ENCODE measurements at regions not wholly inside any gene's neighbourhood (a gene's known extent, or its start where the extent isn't known, plus 50 kb on each side); places are given as distances from the start of the nearest gene placed in this dataset.

- TF ChIP-seq MGA (IDR thresholded peaks at IDR 0.05) (no peak), EGR1 (conservative IDR thresholded peaks at IDR 0.05) (no peak), ATF3 (IDR thresholded peaks at IDR 0.05) (peak; percentile 35; the same call in 1 of the 2 replicates), ATF3 (CRISPR knock-in tag; conservative IDR thresholded peaks at IDR 0.05) (no peak), MCM5 (IDR thresholded peaks at IDR 0.05; ENCODE audit: low read depth) (no peak), CEBPG (CRISPR knock-in tag; IDR thresholded peaks at IDR 0.05) (peak; percentile 58), CEBPG (tag; conservative IDR thresholded peaks at IDR 0.05 in 1 of 2, IDR thresholded peaks at IDR 0.05 in 1 of 2) (peak; percentile 76 to 92), JUN (IDR thresholded peaks at IDR 0.05; ENCODE audit: borderline replicate concordance, low read depth, low read length) (no peak), JUN (CRISPR knock-in tag; IDR thresholded peaks at IDR 0.05; ENCODE audit: borderline replicate concordance) (no peak), CTCF (IDR thresholded peaks at IDR 0.05 in 2 of 3, conservative IDR thresholded peaks at IDR 0.05 in 1 of 3; ENCODE audit: insufficient read depth in 2 of 3, low read depth in 1 of 3, low read length in 3 of 3) (no peak)
Measured at GRCh38 chr3:150223558-150223957, 184.5 kb upstream of the TSC22D2 start (continued).
